GM23338 (cell line): ENCODE measurements at regions not wholly inside any gene's neighbourhood (a gene's known extent, or its start where the extent isn't known, plus 50 kb on each side); places are given as distances from the start of the nearest gene placed in this dataset.

ENCODE experiments used
- ATAC-seq: fragments of 200-7000 bp; cut with Tn5 transposase; 3 replicates; pipeline ENCODE4 v1.9.1; 2020
- DNase-seq: peaks from one replicate; pipeline ENCODE4 v3.0.0-alpha.2; 2015; ENCODE audit warnings: low spot score
- H2AFZ ChIP-seq: fragments of 200-600 bp; sonication (generic); 2 replicates; pipeline ENCODE4 v1.8.0; 2016; ENCODE audit warnings: antibody characterized with exemption, mild to moderate bottlenecking, moderate library complexity
- H3F3A ChIP-seq: fragments of 200-600 bp; sonication (generic); replicated peaks from 2 replicates; pipeline ENCODE4 v1.8.0; 2017; ENCODE audit warnings: antibody characterized with exemption, mixed run types, low read depth
- H3K27ac ChIP-seq: fragments of 200-600 bp; sonication (generic); 2 replicates; pipeline ENCODE4 v1.6.1; 2016; ENCODE audit warnings: low read depth
- H3K27me3 ChIP-seq: fragments of 200-600 bp; sonication (generic); 2 replicates; pipeline ENCODE4 v1.8.0; 2016; ENCODE audit warnings: mild to moderate bottlenecking, mixed run types, moderate library complexity; ENCODE audit not compliant: insufficient read depth
- H3K36me3 ChIP-seq: fragments of 200-600 bp; sonication (generic); 2 replicates; pipeline ENCODE4 v1.8.0; 2016; ENCODE audit warnings: mild to moderate bottlenecking; ENCODE audit not compliant: insufficient read depth
- H3K4me1 ChIP-seq: fragments of 200-600 bp; sonication (generic); 2 replicates; pipeline ENCODE4 v1.8.0; 2016; ENCODE audit warnings: mild to moderate bottlenecking, moderate library complexity; ENCODE audit not compliant: insufficient read depth
- H3K4me2 ChIP-seq: fragments of 200-600 bp; sonication (generic); 2 replicates; pipeline ENCODE4 v1.7.1; 2017; ENCODE audit warnings: mixed run types
- H3K4me3 ChIP-seq: fragments of 200-600 bp; sonication (generic); 2 replicates; pipeline ENCODE4 v1.6.1; 2016; ENCODE audit warnings: mixed run types
- H3K79me2 ChIP-seq: fragments of 200-600 bp; sonication (generic); replicated peaks from 2 replicates; pipeline ENCODE4 v1.8.0; 2017; ENCODE audit warnings: mild to moderate bottlenecking; ENCODE audit not compliant: insufficient read depth
- H3K9me2 ChIP-seq: fragments of 200-600 bp; sonication (generic); 2 replicates; pipeline ENCODE4 v1.8.0; 2017; ENCODE audit not compliant: insufficient read depth
- H4K20me1 ChIP-seq: fragments of 200-600 bp; sonication (generic); replicated peaks from 2 replicates; pipeline ENCODE4 v1.8.0; 2017; ENCODE audit warnings: mild to moderate bottlenecking; ENCODE audit not compliant: insufficient read depth
- H3K27ac Mint-ChIP-seq: 2 replicates; pipeline ENCODE4 v1.8.0; 2020; ENCODE audit warnings: inconsistent platforms, mild to moderate bottlenecking, moderate library complexity, mixed read lengths
- H3K27me3 Mint-ChIP-seq: 3 replicates; pipeline ENCODE4 v1.8.0; 2022; ENCODE audit warnings: low read depth, mild to moderate bottlenecking, moderate library complexity, mixed read lengths, inconsistent platforms; ENCODE audit not compliant: insufficient read depth, poor library complexity
- H3K36me3 Mint-ChIP-seq: 3 replicates; pipeline ENCODE4 v1.8.0; 2021; ENCODE audit warnings: low read depth, mild to moderate bottlenecking, inconsistent platforms, moderate library complexity, mixed read lengths
- H3K4me1 Mint-ChIP-seq: 3 replicates; pipeline ENCODE4 v1.8.0; 2020; ENCODE audit warnings: mild to moderate bottlenecking, inconsistent platforms, mixed read lengths
- H3K4me3 Mint-ChIP-seq: 3 replicates; pipeline ENCODE4 v1.8.0; 2021; ENCODE audit warnings: moderate library complexity, mild to moderate bottlenecking, inconsistent platforms, mixed read lengths
- H3K9me3 Mint-ChIP-seq: 3 replicates; pipeline ENCODE4 v1.8.0; 2020; ENCODE audit warnings: moderate library complexity, mild to moderate bottlenecking, inconsistent platforms, mixed read lengths
- CREB1 ChIP-seq: fragments of 250-450 bp; sonication (Bioruptor Pico); IDR thresholded peaks from 2 replicates; pipeline ENCODE4 v1.5.0; 2020; ENCODE audit warnings: low read depth, mild to moderate bottlenecking, moderate library complexity
- CTCF ChIP-seq, 2 experiments: fragments of 200-600 bp in 1 of 2; sonication (generic) in 1 of 2; conservative IDR thresholded peaks; 2 replicates each; pipeline versions ENCODE4 v1.5.1 to v1.6.1; 2016 to 2017; ENCODE audit warnings: antibody characterized with exemption in 2 of 2, low read depth in 2 of 2, mild to moderate bottlenecking in 2 of 2, moderate library complexity in 1 of 2
- ETS1 ChIP-seq: IDR thresholded peaks from 2 replicates; pipeline ENCODE4 v1.6.1; 2016; ENCODE audit warnings: antibody characterized with exemption
- EZH2 ChIP-seq: fragments of 200-600 bp; sonication (generic); IDR thresholded peaks from one replicate; pipeline ENCODE4 v1.8.0; 2017; ENCODE audit warnings: antibody characterized with exemption, mild to moderate bottlenecking, low read depth; ENCODE audit not compliant: unreplicated experiment
- EZH2phosphoT487 ChIP-seq: fragments of 200-600 bp; sonication (generic); IDR thresholded peaks from one replicate; pipeline ENCODE4 v1.8.1; 2018; ENCODE audit warnings: antibody characterized with exemption; ENCODE audit not compliant: unreplicated experiment
- POLR2AphosphoS5 ChIP-seq: IDR thresholded peaks from 2 replicates; pipeline ENCODE4 v1.6.1; 2016; ENCODE audit warnings: antibody characterized with exemption, low read depth
- STAT1 ChIP-seq: IDR thresholded peaks from one replicate; pipeline ENCODE4 v1.6.1; 2016; ENCODE audit warnings: antibody characterized with exemption; ENCODE audit not compliant: unreplicated experiment
- ZNF114 ChIP-seq: fragments of 250-450 bp; sonication (Bioruptor Pico); IDR thresholded peaks from 2 replicates; pipeline ENCODE4 v1.5.0; 2020; ENCODE audit warnings: mild to moderate bottlenecking, moderate library complexity
- ZNF331 ChIP-seq: fragments of 250-450 bp; sonication (Bioruptor Pico); IDR thresholded peaks from 2 replicates; pipeline ENCODE4 v1.5.0; 2020; ENCODE audit warnings: low read depth, mild to moderate bottlenecking, moderate library complexity
- ZNF462 ChIP-seq: fragments of 250-450 bp; sonication (Bioruptor Pico); IDR thresholded peaks from 2 replicates; pipeline ENCODE4 v1.5.0; 2020; ENCODE audit warnings: mild to moderate bottlenecking, moderate library complexity

DNA sequence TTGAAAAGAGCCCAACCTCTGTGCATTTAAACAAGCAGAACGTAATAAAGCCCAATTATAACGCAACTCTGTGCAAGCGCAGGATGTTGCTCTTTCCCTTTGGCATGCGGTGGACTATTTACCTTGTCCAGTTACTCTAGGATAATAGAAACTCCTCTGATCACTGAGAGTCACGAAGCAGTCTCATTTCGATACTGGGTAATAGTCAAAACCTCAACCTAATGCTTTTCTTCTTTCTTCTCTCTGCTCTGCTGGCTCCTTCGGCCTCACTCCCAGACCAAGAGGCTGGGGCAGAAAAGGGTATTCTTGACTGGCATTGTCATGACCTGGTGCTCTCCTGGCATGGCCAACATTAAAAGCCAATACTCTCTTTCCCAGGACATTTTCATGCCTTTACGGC, 89.7 kb upstream of the GCFC2 start (continued):
- TF ChIP-seq EZH2 (no peak), CTCF (conservative IDR thresholded peaks at IDR 0.05; ENCODE audit: low read depth in 2 of 2) (no peak), STAT1 (no peak), ETS1 (no peak)

DNA sequence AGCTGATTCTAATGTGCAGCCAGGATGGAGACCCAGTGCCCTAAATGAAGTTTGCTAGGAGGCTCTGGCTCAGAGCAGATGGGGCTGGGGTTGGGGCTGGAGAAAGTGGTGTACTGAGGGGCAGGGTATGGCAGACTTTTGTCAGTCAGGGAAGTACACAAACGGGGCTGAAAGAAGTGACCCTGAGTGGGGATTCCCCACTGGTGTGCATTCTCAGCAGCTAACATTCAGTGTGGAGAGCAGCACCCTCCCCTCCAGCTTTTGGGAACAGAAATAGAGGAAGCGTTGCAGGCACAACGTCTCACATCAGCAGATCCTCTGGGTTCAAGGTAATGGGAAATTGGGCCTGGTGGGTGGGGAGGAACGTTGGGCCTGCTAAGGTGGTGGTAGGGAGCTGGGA, 89.1 kb upstream of the GCFC2 start:
- H3K36me3 ChIP-seq, result no peaks in the 10 kb centered on the region
- H3K9me3 Mint-ChIP-seq, result no peaks in the 10 kb centered on the region
- no peak for TF ChIP-seq CTCF (conservative IDR thresholded peaks at IDR 0.05; ENCODE audit: low read depth in 2 of 2)
- TF ChIP-seq EZH2phosphoT487, result no peak
- TF ChIP-seq ZNF462 (CRISPR knock-in tag), result no peak
- no peak for TF ChIP-seq ZNF331
- no peak for TF ChIP-seq ZNF114 (CRISPR knock-in tag)
- TF ChIP-seq CREB1, result no peak
- TF ChIP-seq POLR2AphosphoS5, result no peak

More for the DNA sequence above, 89.1 kb upstream of the GCFC2 start:
- no peaks in the 10 kb centered on the region for H4K20me1 ChIP-seq
- no peaks in the 10 kb centered on the region for H3K27me3 ChIP-seq
- H2AFZ ChIP-seq, result no peak overlapping the region
- no peaks in the 10 kb centered on the region for H3K79me2 ChIP-seq
- DNase-seq, result no peak
- Mint-ChIP-seq H3K27me3 (peaks cover 3% of the 10 kb centered on the region), H3K4me3 (no peak overlapping the region), H3K36me3 (no peaks in the 10 kb centered on the region), H3K27ac (no peak overlapping the region), H3K4me1 (peaks cover 20% of the 10 kb centered on the region)
- H3K9me2 ChIP-seq, result no peaks in the 10 kb centered on the region
- no peaks in the 10 kb centered on the region for H3F3A ChIP-seq
- no peak overlapping the region for H3K4me2 ChIP-seq
- no peak overlapping the region for H3K4me3 ChIP-seq
- no peaks in the 10 kb centered on the region for H3K4me1 ChIP-seq
- no peak for ATAC-seq
- H3K27ac ChIP-seq, result no peak overlapping the region
